K562 (cell line): ENCODE measurements at regions not wholly inside any gene's neighbourhood (a gene's known extent, or its start where the extent isn't known, plus 50 kb on each side); places are given as distances from the start of the nearest gene placed in this dataset.

ENCODE experiments used
- ATAC-seq: fragments of 200-7000 bp; cut with Tn5 transposase; 3 replicates; pipeline ENCODE4 v1.9.1; 2020; ENCODE audit warnings: moderate library complexity
- BruUV-seq: library from RNA; stranded (reverse); fragments of 400-500 nt; replicated peaks from 2 replicates; lab custom pipeline; 2021; lab: Mats Ljungman, UMichigan
- CTCF ChIA-PET: fragments of 300-600 bp; formaldehyde crosslinking; extraction: SDS; loops from one replicate; lab custom pipeline; 2021; ENCODE audit warnings: low intra/inter-chr PET ratio; lab: Yijun Ruan, JAX
- POLR2A ChIA-PET: fragments of 300-600, 350-650 bp; sonication (Branson Sonifier 250); formaldehyde crosslinking; extraction: SDS; loops from one replicate; lab custom pipeline; 2021; ENCODE audit warnings: antibody characterized with exemption, inconsistent platforms; lab: Yijun Ruan, JAX
- DNase-seq, 4 experiments: peaks; one replicate each; pipeline versions ENCODE4 v3.0.0 to v3.0.0-alpha.2; 2011 to 2018; ENCODE audit warnings: low spot score in 3 of 4, mixed read lengths in 3 of 4; ENCODE audit errors: extremely low read depth in 1 of 4
- FAIRE-seq: peaks from 2 replicates; lab custom pipeline; 2011; peaks lifted over from hg19 to GRCh38; lab: Jason Lieb, UNC
- H2AFZ ChIP-seq: 2 replicates; pipeline ENCODE4 v1.6.0; 2011; ENCODE audit warnings: low read depth, low read length, control low read depth, inconsistent platforms
- H3K27ac ChIP-seq: fragments of 200-600 bp; 3 replicates; pipeline ENCODE4 v1.8.0; 2011; ENCODE audit warnings: low read depth, mild to moderate bottlenecking, control low read depth, inconsistent platforms, low read length, moderate library complexity, mixed read lengths; ENCODE audit errors: extremely low read depth
- H3K27me3 ChIP-seq, 2 experiments: fragments of 300-600 bp in 1 of 2; 2 replicates in 1 of 2; 3 replicates in 1 of 2; pipeline versions ENCODE4 v1.6.0 to v1.8.0; 2011; ENCODE audit warnings: inconsistent platforms in 2 of 2, low read length in 2 of 2, mild to moderate bottlenecking in 1 of 2, mixed read lengths in 1 of 2, moderate library complexity in 1 of 2; ENCODE audit not compliant: control insufficient read depth in 2 of 2, insufficient read depth in 2 of 2
- H3K36me3 ChIP-seq: fragments of 300-600 bp; 3 replicates; pipeline ENCODE4 v1.8.0; 2011; ENCODE audit warnings: mild to moderate bottlenecking, low read length, inconsistent platforms; ENCODE audit not compliant: control insufficient read depth, insufficient read depth
- H3K4me1 ChIP-seq, 2 experiments: fragments of 200-600 bp in 1 of 2; replicated peaks in 1 of 2; 2 replicates in 1 of 2; 3 replicates in 1 of 2; pipeline versions ENCODE4 v1.5.1 to v1.8.0; 2011; ENCODE audit warnings: inconsistent platforms in 2 of 2, low read length in 2 of 2, mild to moderate bottlenecking in 1 of 2, mixed read lengths in 1 of 2, moderate library complexity in 1 of 2; ENCODE audit not compliant: control insufficient read depth in 2 of 2, insufficient read depth in 2 of 2
- H3K4me2 ChIP-seq: 2 replicates; pipeline ENCODE4 v1.6.1; 2011; ENCODE audit warnings: low read length, control low read depth, inconsistent platforms, mixed read lengths; ENCODE audit not compliant: insufficient read depth
- H3K4me3 ChIP-seq: fragments of 200-600 bp; sonication (generic), shearing (Covaris generic); 2 replicates; pipeline ENCODE4 v1.5.1; 2016; ENCODE audit warnings: control low read depth, inconsistent platforms
- H3K79me2 ChIP-seq: fragments of 200-600 bp; 3 replicates; pipeline ENCODE4 v1.8.0; 2011; ENCODE audit warnings: low read length, inconsistent platforms; ENCODE audit not compliant: control insufficient read depth, insufficient read depth
- H3K9ac ChIP-seq, 2 experiments: 2 replicates each; pipeline versions ENCODE4 v1.6.0 to v1.6.1; 2011; ENCODE audit warnings: low read depth in 2 of 2, low read length in 2 of 2, control low read depth in 1 of 2, inconsistent platforms in 1 of 2, mild to moderate bottlenecking in 1 of 2, mixed read lengths in 1 of 2; ENCODE audit not compliant: insufficient read depth in 1 of 2
- H3K9me1 ChIP-seq: one replicate; pipeline ENCODE4 v1.6.0; 2011; ENCODE audit warnings: inconsistent platforms, mild to moderate bottlenecking, low read length, moderate library complexity; ENCODE audit not compliant: control insufficient read depth, insufficient read depth
- H3K9me3 ChIP-seq: replicated peaks from 2 replicates; pipeline ENCODE4 v1.5.1; 2011; ENCODE audit warnings: low read depth, low read length, inconsistent platforms; ENCODE audit not compliant: control insufficient read depth, insufficient read depth
- H4K20me1 ChIP-seq: replicated peaks from 2 replicates; pipeline ENCODE4 v1.6.1; 2011; ENCODE audit warnings: low read length, inconsistent platforms, mixed read lengths; ENCODE audit not compliant: control insufficient read depth, insufficient read depth
- CXXC5 ChIP-seq: fragments of 250-450 bp; sonication (Bioruptor Pico); IDR thresholded peaks from 2 replicates; pipeline ENCODE4 v1.8.0; 2022; ENCODE audit warnings: inconsistent platforms, mild to moderate bottlenecking, moderate library complexity
- E2F1 ChIP-seq: sonication (generic); formaldehyde crosslinking; IDR thresholded peaks from 2 replicates; pipeline ENCODE4 v1.8.1; 2023; ENCODE audit warnings: mild to moderate bottlenecking, missing genetic modification reagents, moderate library complexity
- RCOR1 ChIP-seq, 2 experiments: IDR thresholded peaks; 2 replicates each; pipeline ENCODE4 v1.6.1; 2012; ENCODE audit warnings: low read depth in 2 of 2, low read length in 2 of 2, borderline replicate concordance in 1 of 2, improper control_type of control experiment in 1 of 2
- ZFP30 ChIP-seq: fragments of 250-450 bp; sonication (Bioruptor Pico); IDR thresholded peaks from 2 replicates; pipeline ENCODE4 v1.8.0; 2022; ENCODE audit warnings: moderate library complexity, mild to moderate bottlenecking, inconsistent platforms, borderline replicate concordance
- WGBS: fragments of 100-300 bp; shearing (Covaris generic); methylation state at CpG from one replicate; pipeline ENCODE4 v1.1.6; 2016; ENCODE audit warnings: low coverage, mixed read lengths; ENCODE audit not compliant: insufficient coverage; ENCODE audit errors: missing lambda C conversion rate; 5-methylcytosine and 5-hydroxymethylcytosine counted together
- in situ Hi-C: fragments of 300-500 bp; cut with MboI; formaldehyde crosslinking; loops from 4 replicates; pipeline ENCODE4 v1.15.0; 2018; ENCODE audit warnings: inconsistent platforms, mixed read lengths
- intact Hi-C: fragments of 100-400 bp; cut with micrococcal nuclease; formaldehyde crosslinking; loops from 2 replicates; pipeline ENCODE4 v1.14.2; 2022
- TF ChIP-seq, protein P1 (sequence below), 2 experiments: fragments of 450-650 bp; formaldehyde crosslinking in 1 of 2; IDR thresholded peaks; 2 replicates each; pipeline versions ENCODE4 v1.4.0 to v1.6.1; 2014 to 2020; ENCODE audit warnings: mild to moderate bottlenecking in 2 of 2, borderline replicate concordance in 1 of 2, low read depth in 1 of 2

GRCh38 chr7:13061115-13061514 lies 373.7 kb downstream of the ARL4A start (continued):
- TF ChIP-seq, protein P1, sequence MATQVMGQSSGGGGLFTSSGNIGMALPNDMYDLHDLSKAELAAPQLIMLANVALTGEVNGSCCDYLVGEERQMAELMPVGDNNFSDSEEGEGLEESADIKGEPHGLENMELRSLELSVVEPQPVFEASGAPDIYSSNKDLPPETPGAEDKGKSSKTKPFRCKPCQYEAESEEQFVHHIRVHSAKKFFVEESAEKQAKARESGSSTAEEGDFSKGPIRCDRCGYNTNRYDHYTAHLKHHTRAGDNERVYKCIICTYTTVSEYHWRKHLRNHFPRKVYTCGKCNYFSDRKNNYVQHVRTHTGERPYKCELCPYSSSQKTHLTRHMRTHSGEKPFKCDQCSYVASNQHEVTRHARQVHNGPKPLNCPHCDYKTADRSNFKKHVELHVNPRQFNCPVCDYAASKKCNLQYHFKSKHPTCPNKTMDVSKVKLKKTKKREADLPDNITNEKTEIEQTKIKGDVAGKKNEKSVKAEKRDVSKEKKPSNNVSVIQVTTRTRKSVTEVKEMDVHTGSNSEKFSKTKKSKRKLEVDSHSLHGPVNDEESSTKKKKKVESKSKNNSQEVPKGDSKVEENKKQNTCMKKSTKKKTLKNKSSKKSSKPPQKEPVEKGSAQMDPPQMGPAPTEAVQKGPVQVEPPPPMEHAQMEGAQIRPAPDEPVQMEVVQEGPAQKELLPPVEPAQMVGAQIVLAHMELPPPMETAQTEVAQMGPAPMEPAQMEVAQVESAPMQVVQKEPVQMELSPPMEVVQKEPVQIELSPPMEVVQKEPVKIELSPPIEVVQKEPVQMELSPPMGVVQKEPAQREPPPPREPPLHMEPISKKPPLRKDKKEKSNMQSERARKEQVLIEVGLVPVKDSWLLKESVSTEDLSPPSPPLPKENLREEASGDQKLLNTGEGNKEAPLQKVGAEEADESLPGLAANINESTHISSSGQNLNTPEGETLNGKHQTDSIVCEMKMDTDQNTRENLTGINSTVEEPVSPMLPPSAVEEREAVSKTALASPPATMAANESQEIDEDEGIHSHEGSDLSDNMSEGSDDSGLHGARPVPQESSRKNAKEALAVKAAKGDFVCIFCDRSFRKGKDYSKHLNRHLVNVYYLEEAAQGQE (IDR thresholded peaks at IDR 0.05; ENCODE audit: borderline replicate concordance): no peak
- TF ChIP-seq, protein P1 (CRISPR knock-in tag; IDR thresholded peaks at IDR 0.05; ENCODE audit: low read depth): no peak
- TF ChIP-seq, all 486 proteins: peak for 0

GRCh38 chr7:13062631-13063030 lies 375.2 kb downstream of the ARL4A start:
- Histone ChIP-seq H3K4me3 (no peak overlapping the region), H3K36me3 (no peaks in the 10 kb centered on the region), H3K79me2 (no peaks in the 10 kb centered on the region), H3K9me1 (no peaks in the 10 kb centered on the region), H3K27ac (no peak overlapping the region), H3K4me2 (no peak overlapping the region), H3K27me3 (no peaks in the 10 kb centered on the region), H3K9me3 (no peaks in the 10 kb centered on the region), H2AFZ (0 out of 2 replicates have a peak overlapping the region, but pooled peaks have one; percentile 36), H3K4me1 (peaks cover 2 to 4% of the 10 kb centered on the region in 2 experiments; a peak in 2 of 5 replicates), H4K20me1 (no peaks in the 10 kb centered on the region), H3K9ac (no peak overlapping the region)
- intact Hi-C loops (no loop called here), in situ Hi-C loops (no loop called here)
- ChIA-PET POLR2A (interaction anchor here (0.6 to 1.5 kb wide), 2 partner anchors 123 to 191 kb away, joined by 3 read pairs; no protein-coding TSS in a partner anchor), CTCF (no interaction called here)
- FAIRE-seq (no peak), ATAC-seq (no peak), DNase-seq (no peak)
- no TSS peak for BruUV-seq
- 83% methylated on average over 4 of the region's 4 CpGs for WGBS
- TF ChIP-seq E2F1 (no peak), CXXC5 (no peak), RCOR1 (IDR thresholded peaks at IDR 0.05; ENCODE audit: borderline replicate concordance in 1 of 2, low read depth in 2 of 2, low read length in 2 of 2) (no peak), ZFP30 (CRISPR knock-in tag) (no peak)
